Gastroesophageal sphincter (tissue), 3 donors: ENCODE measurements at regions not wholly inside any gene's neighbourhood (a gene's known extent, or its start where the extent isn't known, plus 50 kb on each side); places are given as distances from the start of the nearest gene placed in this dataset.

ENCODE experiments used
- EP300 ChIP-seq: sonication (generic); formaldehyde crosslinking; IDR thresholded peaks from one replicate; pipeline ENCODE4 v1.6.1; 2017; ENCODE audit warnings: antibody characterized with exemption, mild to moderate bottlenecking
- POLR2A ChIP-seq, 2 donors: fragments of 450-650 bp; IDR thresholded peaks; one replicate each; pipeline ENCODE4 v1.6.1; 2017; ENCODE audit warnings: antibody characterized with exemption in 2 of 2, mild to moderate bottlenecking in 2 of 2, moderate library complexity in 1 of 2
- POLR2AphosphoS5 ChIP-seq: sonication (generic); formaldehyde crosslinking; IDR thresholded peaks from one replicate; pipeline ENCODE4 v1.6.1; 2017; ENCODE audit warnings: antibody characterized with exemption
- TF ChIP-seq, protein P1 (sequence below), 4 experiments: fragments of 200-600 bp in 2 of 4; fragments of 450-650 bp in 2 of 4; sonication (generic) in 1 of 4; IDR thresholded peaks; one replicate each; pipeline ENCODE4 v1.5.1; 2017 to 2019; ENCODE audit warnings: antibody characterized with exemption in 4 of 4, mild to moderate bottlenecking in 2 of 4, moderate library complexity in 2 of 4

DNA sequence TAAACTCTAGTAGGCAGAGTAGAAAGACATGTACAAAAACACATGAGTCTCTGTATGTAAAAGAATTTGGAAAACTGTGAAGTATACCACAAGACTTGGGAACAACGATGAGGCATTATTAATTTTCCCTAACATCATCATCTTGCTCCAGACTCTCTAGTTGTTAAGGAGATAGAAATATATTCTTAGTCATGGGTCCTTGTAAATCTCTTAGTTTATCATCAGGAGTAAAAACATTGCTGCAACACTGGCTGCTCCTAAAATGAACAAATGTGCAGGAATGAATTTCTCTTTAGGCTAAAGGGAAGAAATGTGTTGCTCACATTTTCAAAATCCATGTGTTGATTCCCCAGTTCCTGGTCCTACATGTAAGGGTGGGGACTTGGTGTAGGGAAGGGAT lies 384.6 kb downstream of the STIM2 start:
- TF ChIP-seq POLR2A (IDR thresholded peaks at IDR 0.05) (no peak), EP300 (no peak), POLR2AphosphoS5 (no peak)
- TF ChIP-seq, protein P1, sequence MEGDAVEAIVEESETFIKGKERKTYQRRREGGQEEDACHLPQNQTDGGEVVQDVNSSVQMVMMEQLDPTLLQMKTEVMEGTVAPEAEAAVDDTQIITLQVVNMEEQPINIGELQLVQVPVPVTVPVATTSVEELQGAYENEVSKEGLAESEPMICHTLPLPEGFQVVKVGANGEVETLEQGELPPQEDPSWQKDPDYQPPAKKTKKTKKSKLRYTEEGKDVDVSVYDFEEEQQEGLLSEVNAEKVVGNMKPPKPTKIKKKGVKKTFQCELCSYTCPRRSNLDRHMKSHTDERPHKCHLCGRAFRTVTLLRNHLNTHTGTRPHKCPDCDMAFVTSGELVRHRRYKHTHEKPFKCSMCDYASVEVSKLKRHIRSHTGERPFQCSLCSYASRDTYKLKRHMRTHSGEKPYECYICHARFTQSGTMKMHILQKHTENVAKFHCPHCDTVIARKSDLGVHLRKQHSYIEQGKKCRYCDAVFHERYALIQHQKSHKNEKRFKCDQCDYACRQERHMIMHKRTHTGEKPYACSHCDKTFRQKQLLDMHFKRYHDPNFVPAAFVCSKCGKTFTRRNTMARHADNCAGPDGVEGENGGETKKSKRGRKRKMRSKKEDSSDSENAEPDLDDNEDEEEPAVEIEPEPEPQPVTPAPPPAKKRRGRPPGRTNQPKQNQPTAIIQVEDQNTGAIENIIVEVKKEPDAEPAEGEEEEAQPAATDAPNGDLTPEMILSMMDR (IDR thresholded peaks at IDR 0.05), result no peak
